Dermis blood vessel endothelial cell (primary cell): ENCODE measurements at regions not wholly inside any gene's neighbourhood (a gene's known extent, or its start where the extent isn't known, plus 50 kb on each side); places are given as distances from the start of the nearest gene placed in this dataset.

ENCODE experiments used
- DNase-seq: peaks from one replicate; pipeline ENCODE4 v3.0.0; 2010

DNA sequence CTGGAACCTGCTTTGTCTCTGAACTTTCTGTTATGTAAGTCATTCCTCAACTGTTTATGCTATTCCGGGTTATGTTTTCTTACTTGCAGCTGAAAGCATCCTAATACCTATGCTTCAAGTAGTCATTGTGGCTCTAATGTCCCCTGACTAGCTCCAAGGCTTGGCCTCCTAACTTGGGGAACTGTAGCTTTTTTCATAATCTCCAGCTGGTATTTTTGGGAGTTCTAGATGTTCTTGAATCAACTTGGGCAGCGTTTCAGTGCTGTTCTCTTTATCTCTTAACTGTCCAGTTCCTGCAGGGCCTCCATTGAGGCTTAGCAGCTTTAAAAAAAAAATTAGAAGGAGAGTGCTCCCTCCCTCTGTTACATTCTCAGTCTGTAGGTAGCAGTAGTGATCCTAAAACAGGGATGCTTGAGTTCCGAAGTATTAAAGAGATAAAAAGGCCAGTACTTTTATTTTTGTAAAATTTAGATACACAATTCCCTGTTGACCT lies 100.0 kb upstream of the ACTBL2 start:
- DNase-seq = no peak

DNA sequence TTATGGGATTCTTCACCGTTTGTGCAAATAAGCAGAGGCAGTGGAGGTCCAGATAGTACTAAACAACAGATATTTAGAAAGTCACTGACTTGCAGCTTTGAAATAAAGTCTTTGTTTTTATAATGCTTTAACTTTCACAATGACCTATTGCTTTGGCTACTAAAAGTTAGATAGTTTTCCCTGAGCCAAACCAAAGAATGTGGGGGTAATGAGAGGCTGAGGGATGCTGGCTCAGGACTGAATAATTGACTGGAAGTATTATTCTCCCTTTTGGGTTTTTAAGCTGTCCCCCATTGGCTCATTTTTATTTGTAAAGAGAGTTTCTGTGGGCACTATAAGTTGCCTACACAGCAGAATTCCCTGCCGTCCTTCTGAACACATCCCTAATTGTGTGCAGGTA lies 99.2 kb upstream of the ACTBL2 start:
- no peak for DNase-seq

DNA sequence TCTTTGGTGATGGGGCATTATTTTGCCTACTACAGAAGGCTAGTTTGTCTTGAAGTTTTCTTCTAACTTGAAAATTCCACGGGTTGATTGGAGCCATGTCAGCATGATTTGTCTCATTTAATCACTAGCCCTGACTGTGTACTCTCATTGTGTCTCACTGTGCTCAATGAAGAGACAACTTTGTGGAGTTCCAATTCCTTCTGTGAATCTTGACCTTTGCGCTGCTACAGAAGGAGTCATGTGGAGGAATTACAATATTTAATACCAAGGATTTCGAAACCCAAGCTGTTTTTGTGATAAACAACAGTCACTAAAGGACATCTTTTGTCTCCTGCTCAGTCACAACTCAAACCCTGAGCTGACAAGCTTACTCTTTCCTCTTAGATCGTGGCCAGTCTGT lies 98.6 kb upstream of the ACTBL2 start:
- DNase-seq = no peak

DNA sequence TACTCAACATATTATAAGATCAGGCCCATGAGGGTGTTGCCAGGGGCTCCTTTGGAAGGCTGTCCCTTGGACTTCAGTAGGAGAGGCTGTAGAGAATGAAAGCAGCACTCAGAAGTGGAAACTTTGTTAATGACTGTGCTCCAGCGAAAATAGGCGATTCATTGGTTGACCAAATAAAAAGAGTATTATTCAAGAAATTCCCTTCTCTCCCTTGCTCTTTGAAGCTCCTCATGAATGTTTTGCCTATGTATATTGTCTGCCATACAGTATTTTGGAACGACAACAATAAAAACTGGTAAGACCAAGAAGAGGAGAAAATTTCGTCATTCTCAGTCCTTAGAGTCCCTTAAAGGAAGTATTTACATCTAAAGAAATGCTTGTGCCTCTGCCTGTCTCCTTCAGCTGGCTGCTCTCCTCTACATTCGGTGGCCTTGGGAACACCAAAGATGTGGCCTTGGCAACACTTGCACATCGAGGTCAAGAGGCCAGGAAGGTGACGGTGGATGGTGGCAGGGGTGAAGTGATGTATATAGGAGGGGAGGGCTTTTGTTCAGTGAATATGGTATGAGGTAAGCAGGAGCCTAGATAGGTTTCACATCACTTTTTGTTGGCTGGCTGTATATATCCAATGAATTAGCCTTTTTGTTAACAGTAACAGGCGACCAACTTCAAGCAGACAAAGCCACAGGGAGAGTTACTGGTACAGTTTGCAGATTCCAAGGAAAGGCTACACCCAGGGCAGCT lies 95.0 kb upstream of the ACTBL2 start:
- DNase-seq = no peak

- peak; percentile 3 for DNase-seq
Measured at GRCh38 chr5:57576317-57576716, 93.7 kb upstream of the ACTBL2 start.

DNA sequence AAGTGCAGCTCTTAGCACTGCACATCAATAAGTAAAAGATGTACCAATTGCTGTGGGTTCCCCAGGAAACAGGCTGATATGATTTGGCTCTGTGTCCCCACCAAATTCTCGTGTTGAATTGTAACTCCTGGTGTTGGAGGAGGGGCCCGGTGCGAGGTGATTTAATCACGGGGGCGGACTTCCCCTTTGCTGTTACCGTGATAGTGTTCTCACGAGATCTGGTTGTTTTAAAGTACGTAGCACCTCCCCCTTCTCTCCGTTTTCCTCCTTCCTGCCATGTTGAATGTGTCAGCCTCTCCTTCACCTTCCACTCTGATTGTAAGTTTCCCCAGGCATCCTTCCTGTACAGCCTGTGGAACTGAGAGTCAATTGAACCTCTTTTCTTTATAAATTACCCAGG lies 93.2 kb upstream of the ACTBL2 start:
- DNase-seq = no peak

DNA sequence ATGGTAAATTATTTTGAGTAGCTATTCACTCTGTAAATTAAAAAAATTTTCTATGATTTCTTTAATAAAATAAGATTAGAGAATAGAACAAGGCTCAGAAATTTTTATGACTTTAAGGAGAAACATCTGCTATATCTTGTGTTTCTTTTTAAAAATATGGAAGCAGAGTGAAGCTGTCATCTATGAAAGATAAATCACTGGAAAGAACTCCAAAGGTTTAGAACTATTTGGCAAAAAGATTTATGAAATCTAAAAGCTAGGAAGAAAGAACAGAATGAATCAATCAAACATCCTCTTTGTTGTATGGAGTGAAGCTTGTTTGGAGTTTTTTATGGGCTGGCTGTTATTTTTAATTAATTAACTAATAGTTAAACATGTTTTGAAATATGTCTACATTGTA lies 89.8 kb upstream of the ACTBL2 start:
- no peak for DNase-seq

GRCh38 chr5:57569601-57570000 lies 87.0 kb upstream of the ACTBL2 start:
- no peak for DNase-seq

GRCh38 chr5:57568136-57568535 lies 85.5 kb upstream of the ACTBL2 start:
- DNase-seq = no peak

DNA sequence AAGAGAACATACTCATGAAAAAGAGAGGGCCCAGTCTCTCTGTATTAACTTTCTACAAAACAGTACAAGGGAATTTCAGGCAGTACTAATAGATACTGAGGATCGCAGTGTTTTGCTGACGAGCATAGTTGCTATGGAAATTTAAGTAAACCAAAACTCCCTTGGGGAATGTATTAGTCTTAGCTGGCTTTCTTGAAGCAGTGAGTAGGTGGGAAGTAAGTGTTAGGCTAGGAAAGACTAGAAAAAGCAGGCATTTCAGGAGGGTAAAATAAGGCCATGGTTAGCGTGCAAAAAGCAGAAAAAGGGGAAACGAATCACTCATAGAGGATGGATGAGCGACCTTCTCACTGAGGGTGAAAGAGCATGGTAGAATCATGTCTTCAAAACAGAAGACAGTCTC lies 84.3 kb upstream of the ACTBL2 start:
- no peak for DNase-seq

DNA sequence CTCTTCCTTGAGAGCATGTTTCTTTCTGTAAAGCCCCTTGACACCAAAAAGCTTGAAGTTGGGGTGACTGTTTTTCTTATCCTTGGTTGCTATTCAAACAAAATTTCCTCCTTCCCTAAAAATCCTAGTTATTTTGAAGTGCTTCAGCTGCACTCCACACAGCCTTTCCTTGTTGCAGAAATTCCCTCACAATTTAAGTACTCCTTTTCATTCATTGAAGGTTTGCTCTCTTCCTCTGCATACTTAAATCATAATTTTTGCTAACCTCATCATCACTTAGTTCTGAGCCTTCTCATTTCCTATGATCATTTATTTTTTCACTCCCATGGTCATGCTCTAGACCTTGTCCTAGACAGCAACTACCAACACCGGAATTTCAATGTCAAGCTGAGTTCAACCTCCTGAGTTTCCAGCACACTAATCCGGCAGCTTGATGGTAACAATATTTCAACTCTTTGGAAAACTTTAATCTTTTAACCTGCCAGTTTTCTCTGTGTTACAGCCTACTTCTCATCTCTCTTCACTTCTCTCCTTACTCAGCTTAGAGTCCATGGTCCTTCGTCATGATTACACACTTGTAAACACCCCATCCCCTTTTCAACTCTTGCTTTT lies 78.7 kb upstream of the ACTBL2 start:
- DNase-seq = no peak

GRCh38 chr5:57559110-57559635 lies 76.6 kb upstream of the ACTBL2 start:
- DNase-seq = no peak

DNA sequence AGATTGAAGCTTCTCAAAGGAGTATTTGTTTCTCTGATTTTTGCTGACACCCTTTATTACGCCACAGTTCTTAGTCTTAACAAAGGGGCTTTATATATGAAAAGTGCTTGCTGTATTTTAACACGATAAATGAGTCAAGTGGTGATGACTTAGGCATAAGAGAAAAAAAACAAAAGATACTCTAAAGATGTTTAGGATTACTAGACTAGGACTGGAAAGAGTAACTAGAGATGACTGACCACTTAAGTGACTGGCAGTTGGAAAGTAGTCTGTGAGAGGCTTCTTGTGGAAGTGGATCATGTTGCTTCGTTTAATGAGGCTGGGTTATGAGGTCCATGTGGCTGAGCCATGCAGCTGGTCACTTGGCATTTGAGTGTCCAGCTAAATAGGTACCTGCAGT lies 69.4 kb upstream of the ACTBL2 start:
- DNase-seq = no peak

- no peak for DNase-seq
Measured at GRCh38 chr5:57551251-57551650, 68.6 kb upstream of the ACTBL2 start.

GRCh38 chr5:57550132-57550531 lies 67.5 kb upstream of the ACTBL2 start:
- DNase-seq = no peak

- no peak for DNase-seq
Measured at GRCh38 chr5:57549566-57549965, 67.0 kb upstream of the ACTBL2 start.

DNA sequence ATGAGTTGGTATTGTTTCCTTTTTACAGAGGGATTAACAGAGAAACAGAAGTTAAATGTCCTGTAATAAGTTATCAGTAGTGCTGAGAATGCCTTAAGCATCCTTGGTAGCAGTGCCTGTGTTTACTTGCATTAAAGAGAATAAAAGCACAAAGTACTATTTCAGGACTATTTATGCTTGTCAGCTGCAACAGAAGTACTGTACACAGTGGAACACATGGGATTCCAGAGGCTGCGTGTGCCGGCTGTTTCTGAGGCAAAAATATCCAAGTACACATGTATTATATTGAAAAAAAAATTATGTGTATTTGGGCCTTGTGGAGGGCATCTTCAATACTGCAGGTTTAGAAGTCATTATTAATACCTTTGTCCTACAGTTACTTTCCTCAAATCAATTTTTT lies 58.2 kb upstream of the ACTBL2 start:
- no peak for DNase-seq

- no peak for DNase-seq
Measured at GRCh38 chr5:57539281-57539701, 56.7 kb upstream of the ACTBL2 start.

- DNase-seq = peak; percentile 18
Measured at GRCh38 chr5:57538341-57538955, 55.8 kb upstream of the ACTBL2 start.

- no peak for DNase-seq
Measured at GRCh38 chr5:57537811-57538210, 55.2 kb upstream of the ACTBL2 start.

GRCh38 chr5:57532513-57533497 lies 50.2 kb upstream of the ACTBL2 start:
- no peak for DNase-seq
